ENCODE measurements at regions not wholly inside any gene's neighbourhood (a gene's known extent, or its start where the extent isn't known, plus 50 kb on each side); places are given as distances from the start of the nearest gene placed in this dataset.

GRCh38 chr12:71236133-71236660 lies 78.4 kb upstream of the TSPAN8 start:
- TF ChIP-seq CTCF (IDR thresholded peaks at IDR 0.05) (no peak), POLR2A (IDR thresholded peaks at IDR 0.05) (no peak)
